ENCODE measurements at regions not wholly inside any gene's neighbourhood (a gene's known extent, or its start where the extent isn't known, plus 50 kb on each side); places are given as distances from the start of the nearest gene placed in this dataset.

- TF ChIP-seq CTCF (conservative IDR thresholded peaks at IDR 0.05) (no peak), EZH2 (IDR thresholded peaks at IDR 0.05; ENCODE audit: low read depth) (no peak)
These were observed 369.4 kb upstream of the NDST3 start for GRCh38 chr4:117664706-117665444.

Measured in PC-9 (cell line).